KMS-11 (cell line): ENCODE measurements at regions not wholly inside any gene's neighbourhood (a gene's known extent, or its start where the extent isn't known, plus 50 kb on each side); places are given as distances from the start of the nearest gene placed in this dataset.

Experiments used
- H2AFZ ChIP-seq: fragments of 200-600 bp; sonication (generic); 2 replicates; pipeline ENCODE4 v1.6.1; 2016; ENCODE audit warnings: antibody characterized with exemption, mixed run types, low read depth
- H3K27ac ChIP-seq: fragments of 200-600 bp; sonication (generic); 2 replicates; pipeline ENCODE4 v1.6.1; 2016; ENCODE audit warnings: mild to moderate bottlenecking, mixed run types
- H3K27me3 ChIP-seq: fragments of 200-600 bp; sonication (generic); 2 replicates; pipeline ENCODE4 v1.6.1; 2017; ENCODE audit warnings: mild to moderate bottlenecking, low read depth, mixed run types, moderate library complexity; ENCODE audit not compliant: insufficient read depth
- H3K36me3 ChIP-seq: fragments of 200-600 bp; sonication (generic); 2 replicates; pipeline ENCODE4 v1.6.1; 2017; ENCODE audit warnings: mild to moderate bottlenecking, mixed run types; ENCODE audit not compliant: insufficient read depth
- H3K4me1 ChIP-seq: fragments of 200-600 bp; sonication (generic); 2 replicates; pipeline ENCODE4 v1.6.1; 2016; ENCODE audit warnings: mild to moderate bottlenecking, low read depth, mixed run types; ENCODE audit not compliant: poor library complexity, severe bottlenecking
- H3K4me2 ChIP-seq: fragments of 200-600 bp; sonication (generic); 2 replicates; pipeline ENCODE4 v1.7.0; 2016; ENCODE audit warnings: mild to moderate bottlenecking, mixed run types
- H3K4me3 ChIP-seq: fragments of 200-600 bp; sonication (generic); IDR thresholded peaks from 2 replicates; pipeline ENCODE4 v1.6.1; 2017; ENCODE audit warnings: low read depth, low read length, mixed read lengths; ENCODE audit not compliant: insufficient read depth
- H3K79me2 ChIP-seq: fragments of 200-600 bp; sonication (generic); 2 replicates; pipeline ENCODE4 v1.6.1; 2016; ENCODE audit warnings: low read depth, mixed run types; ENCODE audit not compliant: insufficient read depth
- H3K9ac ChIP-seq: fragments of 200-600 bp; sonication (generic); 2 replicates; pipeline ENCODE4 v1.6.1; 2016; ENCODE audit warnings: mild to moderate bottlenecking, mixed run types
- H4K20me1 ChIP-seq: fragments of 200-600 bp; sonication (generic); 2 replicates; pipeline ENCODE4 v1.6.1; 2016; ENCODE audit warnings: mild to moderate bottlenecking, mixed run types; ENCODE audit not compliant: insufficient read depth
- TF ChIP-seq, protein P1 (sequence below): fragments of 200-600 bp; sonication (generic); conservative IDR thresholded peaks from 2 replicates; pipeline ENCODE4 v1.6.1; 2017; ENCODE audit warnings: low read depth, mild to moderate bottlenecking, antibody characterized with exemption, low read length, moderate library complexity, mixed read lengths

DNA sequence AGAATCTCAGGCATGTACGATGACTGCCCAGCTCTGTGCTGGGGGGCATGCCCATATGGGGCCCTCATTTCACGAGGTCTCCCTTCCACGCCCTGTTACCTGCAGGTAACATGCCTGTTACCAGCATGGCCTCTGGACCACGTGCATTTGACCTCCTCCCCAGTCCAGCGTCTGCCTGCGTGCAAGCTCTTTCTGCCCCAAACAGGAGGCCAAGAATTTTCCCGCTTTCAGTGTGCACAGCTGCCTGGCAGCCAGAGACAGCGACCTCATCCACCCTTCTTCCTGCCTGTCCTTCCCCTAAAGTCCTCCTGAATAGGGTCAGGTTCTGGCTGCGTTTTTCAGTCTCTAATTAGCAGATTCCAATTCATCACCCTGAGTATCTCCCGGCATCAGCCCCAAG, 306.5 kb upstream of the ZFHX3 start:
- no peak overlapping the region for H3K4me3 ChIP-seq
- no peak overlapping the region for H3K9ac ChIP-seq
- TF ChIP-seq, protein P1, sequence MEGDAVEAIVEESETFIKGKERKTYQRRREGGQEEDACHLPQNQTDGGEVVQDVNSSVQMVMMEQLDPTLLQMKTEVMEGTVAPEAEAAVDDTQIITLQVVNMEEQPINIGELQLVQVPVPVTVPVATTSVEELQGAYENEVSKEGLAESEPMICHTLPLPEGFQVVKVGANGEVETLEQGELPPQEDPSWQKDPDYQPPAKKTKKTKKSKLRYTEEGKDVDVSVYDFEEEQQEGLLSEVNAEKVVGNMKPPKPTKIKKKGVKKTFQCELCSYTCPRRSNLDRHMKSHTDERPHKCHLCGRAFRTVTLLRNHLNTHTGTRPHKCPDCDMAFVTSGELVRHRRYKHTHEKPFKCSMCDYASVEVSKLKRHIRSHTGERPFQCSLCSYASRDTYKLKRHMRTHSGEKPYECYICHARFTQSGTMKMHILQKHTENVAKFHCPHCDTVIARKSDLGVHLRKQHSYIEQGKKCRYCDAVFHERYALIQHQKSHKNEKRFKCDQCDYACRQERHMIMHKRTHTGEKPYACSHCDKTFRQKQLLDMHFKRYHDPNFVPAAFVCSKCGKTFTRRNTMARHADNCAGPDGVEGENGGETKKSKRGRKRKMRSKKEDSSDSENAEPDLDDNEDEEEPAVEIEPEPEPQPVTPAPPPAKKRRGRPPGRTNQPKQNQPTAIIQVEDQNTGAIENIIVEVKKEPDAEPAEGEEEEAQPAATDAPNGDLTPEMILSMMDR: no peak
- H3K27ac ChIP-seq: no peak overlapping the region
- H3K36me3 ChIP-seq: no peaks in the 10 kb centered on the region
- no peaks in the 10 kb centered on the region for H3K27me3 ChIP-seq
- H3K4me1 ChIP-seq: no peaks in the 10 kb centered on the region
- no peaks in the 10 kb centered on the region for H3K79me2 ChIP-seq
- H3K4me2 ChIP-seq: no peak overlapping the region
- H2AFZ ChIP-seq: no peak overlapping the region
- no peaks in the 10 kb centered on the region for H4K20me1 ChIP-seq

GRCh38 chr16:73350707-73351452, 303.0 kb upstream of the ZFHX3 start:
- Histone ChIP-seq H3K36me3 (no peaks in the 10 kb centered on the region), H3K4me2 (no peak overlapping the region), H3K4me3 (no peak overlapping the region), H3K4me1 (no peaks in the 10 kb centered on the region), H4K20me1 (no peaks in the 10 kb centered on the region), H3K27me3 (no peaks in the 10 kb centered on the region), H3K27ac (no peak overlapping the region), H3K9ac (no peak overlapping the region), H3K79me2 (no peaks in the 10 kb centered on the region), H2AFZ (no peak overlapping the region)
- TF ChIP-seq, protein P1: no peak

GRCh38 chr16:73347500-73348375, 299.8 kb upstream of the ZFHX3 start:
- TF ChIP-seq, protein P1: no peak
- Histone ChIP-seq H4K20me1 (no peaks in the 10 kb centered on the region), H3K4me2 (no peak overlapping the region), H3K27me3 (no peaks in the 10 kb centered on the region), H3K27ac (no peak overlapping the region), H3K4me3 (no peak overlapping the region), H2AFZ (no peak overlapping the region), H3K79me2 (no peaks in the 10 kb centered on the region), H3K36me3 (no peaks in the 10 kb centered on the region), H3K9ac (no peak overlapping the region), H3K4me1 (no peaks in the 10 kb centered on the region)

DNA sequence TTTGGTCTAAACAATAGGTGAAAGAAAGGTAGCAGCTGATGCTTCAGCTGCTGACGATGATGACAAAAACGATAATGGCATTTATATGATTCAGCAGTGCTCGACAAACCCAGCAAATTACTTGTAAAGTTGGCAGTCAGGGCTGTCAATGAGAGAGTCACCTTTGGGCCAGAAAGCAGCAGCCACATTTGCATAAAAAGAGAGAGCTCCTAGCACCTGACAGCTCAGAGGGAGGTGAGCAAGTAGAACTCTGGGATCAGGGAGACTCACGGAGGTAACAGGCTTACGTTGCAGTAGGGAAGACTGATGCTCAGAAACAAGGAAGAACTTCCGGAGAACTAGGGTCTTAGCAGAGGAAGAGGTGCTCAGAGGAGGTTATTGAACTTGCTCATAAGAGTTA, 291.9 kb upstream of the ZFHX3 start:
- H3K4me2 ChIP-seq: no peak overlapping the region
- no peak overlapping the region for H2AFZ ChIP-seq
- H3K27ac ChIP-seq: no peak overlapping the region
- TF ChIP-seq, protein P1: no peak
- no peak overlapping the region for H3K4me3 ChIP-seq
- H3K36me3 ChIP-seq: no peaks in the 10 kb centered on the region
- no peaks in the 10 kb centered on the region for H3K4me1 ChIP-seq
- H3K9ac ChIP-seq: no peak overlapping the region
- H3K27me3 ChIP-seq: no peaks in the 10 kb centered on the region
- no peaks in the 10 kb centered on the region for H4K20me1 ChIP-seq
- H3K79me2 ChIP-seq: no peaks in the 10 kb centered on the region
